HepG2 (cell line): ENCODE measurements at regions not wholly inside any gene's neighbourhood (a gene's known extent, or its start where the extent isn't known, plus 50 kb on each side); places are given as distances from the start of the nearest gene placed in this dataset.

Source experiments
- ATAC-seq: fragments of 200-7000 bp; cut with Tn5 transposase; 3 replicates; pipeline ENCODE4 v1.9.1; 2020; ENCODE audit warnings: mild to moderate bottlenecking, moderate library complexity
- BruUV-seq: library from RNA; stranded (reverse); fragments of 400-500 nt; replicated peaks from 2 replicates; lab custom pipeline; 2021; lab: Mats Ljungman, UMichigan
- CTCF ChIA-PET: fragments of 300-600 bp; formaldehyde crosslinking; extraction: SDS; loops from one replicate; lab custom pipeline; 2021; ENCODE audit warnings: low total read pairs, inconsistent platforms, low intra/inter-chr PET ratio; lab: Yijun Ruan, JAX
- POLR2A ChIA-PET: fragments of 350-600 bp; sonication (Branson Sonifier 250); formaldehyde crosslinking; loops from one replicate; lab custom pipeline; 2020; ENCODE audit warnings: antibody characterized with exemption, inconsistent platforms; lab: Yijun Ruan, JAX
- DNase-seq: peaks from one replicate; pipeline ENCODE4 v3.0.0-alpha.2; 2015; ENCODE audit warnings: low spot score
- FAIRE-seq: peaks from 3 replicates; lab custom pipeline; 2011; peaks lifted over from hg19 to GRCh38; lab: Jason Lieb, UNC
- H2AFZ ChIP-seq: one replicate; pipeline ENCODE4 v1.6.1; 2011; ENCODE audit warnings: low read length, inconsistent platforms
- H3K27ac ChIP-seq: fragments of 300-600 bp; 3 replicates; pipeline ENCODE4 v1.8.0; 2011; ENCODE audit warnings: mixed run types, mild to moderate bottlenecking, mixed read lengths, low read length, inconsistent platforms; ENCODE audit not compliant: insufficient read depth; ENCODE audit errors: extremely low read length
- H3K27me3 ChIP-seq, 2 experiments: fragments of 200-600 bp in 1 of 2; 2 replicates in 1 of 2; 3 replicates in 1 of 2; pipeline versions ENCODE4 v1.6.0 to v1.8.0; 2011; ENCODE audit warnings: low read length in 2 of 2, mild to moderate bottlenecking in 2 of 2, moderate library complexity in 2 of 2, inconsistent platforms in 1 of 2; ENCODE audit not compliant: insufficient read depth in 2 of 2, control insufficient read depth in 1 of 2
- H3K36me3 ChIP-seq, 2 experiments: fragments of 200-600 bp in 1 of 2; replicated peaks in 1 of 2; 2 replicates in 1 of 2; 3 replicates in 1 of 2; pipeline versions ENCODE4 v1.5.1 to v1.8.0; 2011; ENCODE audit warnings: low read length in 2 of 2, inconsistent platforms in 1 of 2; ENCODE audit not compliant: insufficient read depth in 2 of 2, control insufficient read depth in 1 of 2
- H3K4me1 ChIP-seq: 2 replicates; pipeline ENCODE4 v1.5.1; 2012; ENCODE audit warnings: low read length, inconsistent platforms; ENCODE audit not compliant: insufficient read depth
- H3K4me2 ChIP-seq: 2 replicates; pipeline ENCODE4 v1.6.0; 2011; ENCODE audit warnings: low read depth, low read length, inconsistent platforms
- H3K4me3 ChIP-seq, 3 experiments: fragments of 200-600 bp in 1 of 3; sonication (generic), shearing (Covaris generic) in 1 of 3; replicated peaks in 1 of 3; 2 replicates each; pipeline ENCODE4 v1.5.1; 2011 to 2016; ENCODE audit warnings: low read length in 3 of 3, inconsistent platforms in 2 of 3, low read depth in 2 of 3, mild to moderate bottlenecking in 2 of 3, control low read depth in 1 of 3, mixed read lengths in 1 of 3; ENCODE audit not compliant: insufficient read depth in 1 of 3
- H3K79me2 ChIP-seq: one replicate; pipeline ENCODE4 v1.6.1; 2011; ENCODE audit warnings: low read length, inconsistent platforms; ENCODE audit not compliant: insufficient read depth
- H3K9ac ChIP-seq: 2 replicates; pipeline ENCODE4 v1.6.0; 2011; ENCODE audit warnings: mild to moderate bottlenecking, low read depth, low read length, inconsistent platforms; ENCODE audit not compliant: insufficient read depth
- H3K9me3 ChIP-seq: 2 replicates; pipeline ENCODE4 v1.5.1; 2012; ENCODE audit warnings: mild to moderate bottlenecking, low read length
- H4K20me1 ChIP-seq: 2 replicates; pipeline ENCODE4 v1.6.0; 2011; ENCODE audit warnings: inconsistent platforms, mild to moderate bottlenecking, low read length, moderate library complexity; ENCODE audit not compliant: insufficient read depth
- AGO1 ChIP-seq: fragments of 200-400 bp; formaldehyde crosslinking; IDR thresholded peaks from 2 replicates; pipeline ENCODE4 v1.6.1; 2017; ENCODE audit warnings: mild to moderate bottlenecking, low read depth, low read length, moderate library complexity; ENCODE audit not compliant: poor library complexity, severe bottlenecking
- MTA1 ChIP-seq: sonication (generic); formaldehyde crosslinking; IDR thresholded peaks from 2 replicates; pipeline ENCODE4 v1.4.0; 2020; ENCODE audit warnings: missing genetic modification reagents, mild to moderate bottlenecking, borderline replicate concordance
- MTF2 ChIP-seq: sonication (generic); formaldehyde crosslinking; IDR thresholded peaks from 2 replicates; pipeline ENCODE4 v1.5.0; 2020; ENCODE audit warnings: missing genetic modification reagents, borderline replicate concordance
- NCOR1 ChIP-seq: fragments of 200-600 bp; sonication (generic); IDR thresholded peaks from 2 replicates; pipeline ENCODE4 v1.7.0; 2017; ENCODE audit warnings: antibody characterized with exemption, low read length, borderline replicate concordance
- POGK ChIP-seq: sonication (generic); formaldehyde crosslinking; conservative IDR thresholded peaks from 2 replicates; pipeline ENCODE4 v1.8.0; 2022; ENCODE audit warnings: mild to moderate bottlenecking, moderate library complexity, missing genetic modification reagents
- SOX6 ChIP-seq, 2 experiments: fragments of 450-650 bp in 1 of 2; sonication (generic) in 1 of 2; formaldehyde crosslinking in 1 of 2; IDR thresholded peaks; 2 replicates each; pipeline versions ENCODE4 v1.4.0 to v1.6.1; 2017 to 2020; ENCODE audit warnings: antibody characterized with exemption in 1 of 2, mild to moderate bottlenecking in 1 of 2, missing genetic modification reagents in 1 of 2
- SYNCRIP ChIP-seq: fragments of 200-400 bp; formaldehyde crosslinking; IDR thresholded peaks from 2 replicates; pipeline ENCODE4 v1.6.1; 2018; ENCODE audit warnings: mild to moderate bottlenecking, low read depth, low read length; ENCODE audit not compliant: insufficient read depth
- ZNF296 ChIP-seq: sonication (generic); formaldehyde crosslinking; conservative IDR thresholded peaks from 2 replicates; pipeline ENCODE4 v1.5.0; 2020; ENCODE audit warnings: mild to moderate bottlenecking, missing genetic modification reagents
- ZNF407 ChIP-seq: sonication (generic); formaldehyde crosslinking; IDR thresholded peaks from one replicate; pipeline ENCODE4 v1.5.1; 2020; ENCODE audit warnings: mild to moderate bottlenecking, missing genetic modification reagents; ENCODE audit errors: not compliant biosample characterization
- ZNF678 ChIP-seq: sonication (generic); formaldehyde crosslinking; IDR thresholded peaks from 2 replicates; pipeline ENCODE4 v1.4.0; 2020; ENCODE audit warnings: mild to moderate bottlenecking, missing genetic modification reagents
- ZNF691 ChIP-seq: sonication (generic); formaldehyde crosslinking; IDR thresholded peaks from 2 replicates; pipeline ENCODE4 v1.4.0; 2020; ENCODE audit warnings: missing genetic modification reagents, low read depth, mild to moderate bottlenecking, borderline replicate concordance
- ZNF776 ChIP-seq: sonication (generic); formaldehyde crosslinking; IDR thresholded peaks from 2 replicates; pipeline ENCODE4 v1.4.0; 2020; ENCODE audit warnings: mild to moderate bottlenecking, missing genetic modification reagents
- WGBS: methylation state at CpG from one replicate; pipeline ENCODE4 v1.1.6; 2017; ENCODE audit warnings: low lambda C conversion rate; 5-methylcytosine and 5-hydroxymethylcytosine counted together
- in situ Hi-C: cut with HindIII; loops from 2 replicates; pipeline ENCODE4 v1.10.0; 2017; ENCODE audit warnings: low pct_unique_long_range_greater_than_20kb; ENCODE audit not compliant: extremely low pct_ligation_motif_present
- intact Hi-C: fragments of 100-400 bp; cut with micrococcal nuclease; formaldehyde crosslinking; loops from one replicate; pipeline ENCODE4 v1.10.0; 2022; ENCODE audit not compliant: unreplicated experiment

GRCh38 chr2:7878786-7879482 is 802.9 kb upstream of the ID2 start (continued):
- TF ChIP-seq ZNF776 (CRISPR knock-in tag) (no peak), MTF2 (no peak), MTA1 (CRISPR knock-in tag) (no peak), SOX6 (IDR thresholded peaks at IDR 0.05) (no peak), SOX6 (CRISPR knock-in tag; IDR thresholded peaks at IDR 0.05) (no peak)

- H3K27ac ChIP-seq, result no peak overlapping the region
- H4K20me1 ChIP-seq, result no peaks in the 10 kb centered on the region
- no peak for DNase-seq
- 51% methylated on average over 1 of the region's 1 CpG for WGBS
- CTCF ChIA-PET, result no interaction called here
- no peaks in the 10 kb centered on the region for H3K4me1 ChIP-seq
- no peaks in the 10 kb centered on the region for H3K9me3 ChIP-seq
- no peaks in the 10 kb centered on the region for H3K36me3 ChIP-seq
- no peaks in the 10 kb centered on the region for H3K79me2 ChIP-seq
- POLR2A ChIA-PET, result no interaction called here
- no peak for ATAC-seq
- H3K9ac ChIP-seq, result no peak overlapping the region
- FAIRE-seq, result no peak
- H3K27me3 ChIP-seq, result no peaks in the 10 kb centered on the region
- H3K4me2 ChIP-seq, result no peak overlapping the region
- BruUV-seq, result no TSS peak
- H2AFZ ChIP-seq, result no peak overlapping the region
- intact Hi-C loops (no loop called here), in situ Hi-C loops (no loop called here)
- H3K4me3 ChIP-seq, result no peak overlapping the region
- TF ChIP-seq ZNF691 (no peak), ZNF296 (CRISPR knock-in tag) (no peak), ZNF407 (CRISPR knock-in tag) (no peak), NCOR1 (no peak), ZNF678 (no peak), SYNCRIP (no peak), POGK (CRISPR knock-in tag) (no peak), AGO1 (no peak)
These were observed 802.4 kb upstream of the ID2 start for GRCh38 chr2:7879483-7879835.
